ENCODE measurements at regions not wholly inside any gene's neighbourhood (a gene's known extent, or its start where the extent isn't known, plus 50 kb on each side); places are given as distances from the start of the nearest gene placed in this dataset.

DNA sequence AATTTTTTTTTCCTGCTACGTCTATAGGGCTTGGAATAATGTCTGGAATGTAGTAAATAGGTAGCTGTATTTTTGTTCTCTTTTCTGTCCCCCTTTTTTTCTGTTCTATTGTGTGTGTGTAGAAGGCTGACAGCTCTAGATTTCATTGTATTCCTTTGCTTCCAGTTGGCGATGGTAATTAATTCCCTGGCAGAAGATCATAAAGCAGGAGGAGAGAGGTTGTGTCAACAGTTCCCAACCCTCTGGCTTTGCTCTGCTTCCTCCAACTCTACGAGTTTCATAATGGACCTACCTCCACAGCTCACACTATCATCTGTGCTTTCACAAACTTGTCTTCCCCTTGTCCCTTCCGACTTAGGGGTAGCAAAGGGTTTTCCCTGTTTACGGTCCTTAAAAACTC is 117.9 kb upstream of the CDH18 start:
- peak; percentile 69 for DNase-seq

DNA sequence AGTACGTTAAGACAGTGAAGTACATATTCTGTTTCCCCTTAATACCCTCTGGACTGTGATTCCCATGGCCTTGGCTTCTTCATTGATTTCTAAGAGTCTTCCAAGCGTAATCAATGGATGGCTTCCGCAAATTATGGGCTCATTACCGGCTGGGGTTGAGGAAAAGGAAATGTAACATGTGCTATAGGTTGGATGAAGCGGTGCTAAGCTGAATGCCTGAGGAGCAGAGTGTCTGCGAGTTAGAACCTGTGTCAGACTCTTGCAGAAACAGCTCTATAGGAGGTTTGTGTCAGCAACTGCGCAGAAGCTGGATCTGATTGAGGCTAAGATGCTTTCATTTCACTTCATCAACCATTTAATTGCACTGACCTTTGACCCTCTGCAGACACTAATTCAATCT is 114.3 kb upstream of the CDH18 start:
- no peak for DNase-seq

DNA sequence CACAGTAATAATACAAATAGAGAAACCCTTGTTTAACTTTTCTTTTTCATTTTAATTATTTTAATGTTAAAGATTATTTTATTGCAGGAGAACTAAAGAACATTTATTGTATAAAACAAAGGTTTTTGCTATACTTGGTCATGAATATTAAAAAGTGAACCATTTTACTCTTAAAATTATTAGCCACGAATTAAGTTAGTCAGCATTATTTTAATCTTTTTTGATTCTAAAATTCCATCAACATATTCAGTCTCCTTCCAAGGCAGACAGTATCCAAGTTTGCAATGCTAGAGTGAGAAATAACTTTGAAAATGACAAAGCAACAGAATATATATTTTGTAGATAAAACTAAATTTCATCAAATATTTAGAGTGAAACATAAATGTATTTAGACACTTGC is 110.7 kb upstream of the CDH18 start:
- DNase-seq: no peak

DNA sequence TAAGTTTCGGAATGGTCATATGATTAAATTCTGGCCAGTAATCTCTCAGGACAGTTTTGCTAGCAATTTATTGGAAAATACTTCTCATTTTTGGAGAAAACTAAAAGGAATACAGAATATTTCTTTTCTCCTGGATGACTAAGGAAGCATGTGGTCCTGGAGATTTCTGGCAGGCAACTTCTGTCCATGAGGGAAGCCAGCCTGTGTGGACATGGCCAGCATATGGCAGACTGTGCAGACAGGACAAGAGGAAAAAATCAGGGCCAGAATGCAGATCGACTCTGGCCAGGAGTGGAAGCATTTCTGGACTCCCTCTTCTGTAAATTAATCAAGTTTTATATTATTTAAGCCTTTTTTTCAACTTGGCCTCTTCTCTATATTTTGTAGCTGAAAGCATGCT is 100.4 kb upstream of the CDH18 start:
- no peak for DNase-seq

DNA sequence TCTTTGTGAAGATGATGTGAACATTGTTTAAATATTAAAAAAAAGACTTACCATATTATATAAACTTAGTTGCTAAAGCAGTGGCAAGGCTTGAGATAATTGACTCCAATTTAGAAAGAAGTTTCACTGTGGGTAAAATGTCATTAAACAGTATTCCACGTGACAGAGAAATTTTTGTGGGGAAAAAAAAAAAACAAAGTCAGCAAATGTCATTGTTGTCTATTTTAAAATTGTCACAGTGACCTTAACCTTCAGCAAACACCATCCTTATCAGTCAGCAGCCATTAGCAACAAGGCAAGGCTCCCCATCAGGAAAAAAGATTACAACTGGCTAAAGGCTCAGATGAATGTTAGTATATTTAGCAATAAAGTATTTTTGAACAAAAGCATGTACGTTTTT is 99.3 kb upstream of the CDH18 start:
- DNase-seq: no peak

DNA sequence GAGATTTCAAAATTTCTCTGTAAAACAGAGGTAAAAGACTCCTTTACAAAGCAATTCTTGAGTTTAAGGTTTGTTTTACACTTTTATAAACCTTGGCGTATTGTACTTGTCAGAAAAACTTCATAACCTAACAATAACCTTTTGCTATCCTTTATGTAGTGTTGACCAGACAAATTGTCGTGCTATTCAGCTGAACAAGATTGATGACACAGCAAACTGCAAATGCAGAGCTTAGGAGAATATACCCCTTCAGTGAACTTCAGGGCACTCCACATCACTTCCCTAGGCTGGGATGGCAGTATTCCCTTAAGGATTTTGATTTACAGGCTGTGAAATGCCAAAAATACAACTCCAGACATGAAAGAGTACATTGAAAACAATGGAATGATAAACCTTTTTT is 89.2 kb upstream of the CDH18 start:
- DNase-seq: no peak

DNA sequence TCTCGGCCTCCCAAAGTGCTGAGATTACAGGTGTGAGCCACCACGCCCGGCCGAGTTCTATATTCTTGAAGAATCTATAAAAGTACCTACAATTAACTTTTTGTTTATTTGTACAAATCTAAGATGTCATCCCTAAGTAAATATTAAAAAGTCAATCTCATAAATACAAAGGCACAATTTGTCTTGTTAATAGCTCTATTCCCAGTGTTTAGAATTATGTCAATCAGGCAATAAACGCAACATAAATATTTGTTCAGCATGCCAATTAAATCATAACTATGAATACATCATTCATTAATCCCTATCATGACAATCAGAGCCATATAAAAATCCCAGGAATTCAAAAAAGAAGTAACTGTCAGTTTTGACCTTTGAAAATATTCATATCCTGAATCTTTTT is 68.9 kb upstream of the CDH18 start:
- no peak for DNase-seq

DNA sequence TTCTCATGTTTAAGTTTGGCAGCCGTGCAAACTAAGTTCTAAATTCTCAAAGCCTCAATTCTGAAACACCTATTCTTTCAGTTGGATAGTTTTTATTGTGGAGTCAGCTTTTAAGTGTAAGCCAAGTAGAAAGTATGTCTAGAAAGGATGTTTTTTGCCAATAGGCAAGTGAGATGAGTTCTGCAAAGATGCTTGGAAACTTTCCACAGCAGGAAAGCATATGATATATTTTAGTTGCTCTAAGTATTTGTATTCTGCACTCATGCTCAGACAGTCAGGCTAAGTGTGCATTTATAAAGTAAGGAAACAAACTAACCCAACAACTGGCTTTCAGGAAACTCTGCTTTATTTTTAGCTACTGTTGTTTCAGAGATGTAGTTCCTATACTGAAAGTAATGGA is 67.3 kb upstream of the CDH18 start:
- no peak for DNase-seq

DNA sequence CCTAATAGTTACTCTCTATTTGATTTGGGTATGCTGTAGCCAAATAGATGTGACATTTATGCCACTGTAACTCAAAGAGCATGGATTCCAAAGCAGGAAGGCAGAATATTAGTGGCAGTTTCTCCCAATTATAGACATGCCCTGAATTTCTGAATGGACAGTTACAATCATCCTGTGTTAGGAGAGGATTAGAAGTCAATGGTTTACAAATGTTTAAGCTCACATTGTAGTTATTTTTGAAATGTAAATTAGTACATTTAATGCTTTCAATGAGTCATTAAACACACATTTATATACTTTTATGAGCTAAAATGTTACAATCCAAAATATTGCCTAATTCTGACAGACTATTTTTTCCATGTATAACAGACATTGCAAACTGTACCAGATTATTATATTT is 62.3 kb upstream of the CDH18 start:
- no peak for DNase-seq

DNA sequence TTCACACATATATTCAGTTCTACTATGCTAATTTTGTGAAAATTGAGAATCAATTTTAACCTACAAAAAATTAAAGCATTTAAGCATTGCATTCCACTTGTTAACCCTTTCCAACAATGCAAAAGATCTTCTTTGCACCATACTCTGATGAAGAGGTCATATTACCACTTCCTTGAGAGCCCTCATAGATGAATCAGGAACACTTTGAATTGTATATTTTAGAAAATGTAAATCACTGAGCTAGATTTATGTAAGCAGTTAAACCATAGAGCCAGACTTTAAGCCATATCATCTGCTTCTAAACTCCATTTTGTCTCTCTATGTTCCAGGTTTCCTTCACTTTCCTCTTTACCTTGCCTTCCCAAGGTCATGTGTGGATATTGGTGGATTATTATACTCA is 56.5 kb upstream of the CDH18 start:
- no peak for DNase-seq

DNA sequence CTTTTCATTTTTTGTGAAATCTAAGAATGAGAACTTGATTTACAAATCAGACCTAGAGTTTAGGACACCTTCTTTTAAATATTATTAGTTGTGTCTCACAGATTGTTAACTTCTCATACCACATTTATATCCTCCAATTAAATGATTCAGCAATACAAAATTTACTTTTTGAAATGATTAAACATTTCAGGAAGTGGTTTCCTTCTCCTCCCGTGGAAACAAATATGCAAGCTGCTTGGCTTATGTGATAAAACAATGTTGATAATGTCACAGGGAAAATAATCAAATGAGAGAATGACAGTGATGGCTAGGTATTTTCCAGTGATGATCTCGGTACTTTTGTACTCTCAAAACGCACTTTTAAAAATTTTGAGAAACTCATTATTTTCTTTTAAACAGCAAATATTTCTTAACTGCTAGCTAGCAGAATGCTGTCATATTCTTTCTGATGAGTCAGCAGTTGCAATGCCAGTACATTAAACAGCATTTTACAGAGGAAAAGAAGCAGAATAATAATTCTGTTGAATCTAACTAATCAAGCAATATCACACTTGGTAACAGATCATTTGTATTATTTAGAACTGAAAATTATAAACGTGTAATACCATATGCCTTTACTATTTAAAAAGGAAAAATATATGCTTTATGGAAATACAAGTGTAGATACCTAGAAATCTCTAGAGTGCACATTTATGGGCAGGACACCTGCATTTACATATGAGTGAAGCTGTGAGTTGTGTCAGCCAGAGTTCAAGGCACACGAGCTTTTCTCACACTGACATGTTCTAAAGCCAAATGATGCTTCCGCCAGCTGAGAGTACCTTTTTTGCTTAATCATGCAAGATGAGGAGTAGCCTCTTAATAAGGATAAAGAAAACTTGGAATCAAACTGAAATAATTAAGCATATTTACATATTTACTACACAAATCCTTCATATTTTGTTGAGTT is 53.6 kb upstream of the CDH18 start:
- no peak for DNase-seq

DNA sequence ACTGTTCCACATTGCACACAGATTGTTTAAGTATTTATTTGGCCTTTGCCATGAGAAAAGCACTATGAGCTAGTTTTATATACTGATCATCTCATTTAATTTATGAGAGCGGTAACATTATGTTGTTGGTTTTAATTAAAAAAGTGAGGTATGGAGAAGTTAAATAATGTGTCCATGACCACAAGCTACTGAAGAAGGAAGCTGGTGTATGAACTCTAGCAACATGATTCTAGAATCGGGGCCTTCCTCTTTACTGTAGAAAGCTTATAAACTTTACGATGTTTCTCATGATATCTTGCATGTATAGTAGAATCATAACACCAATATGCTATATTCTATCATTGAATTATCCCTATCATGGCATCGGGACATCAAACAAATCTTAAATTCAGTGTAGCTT is 52.9 kb upstream of the CDH18 start:
- no peak for DNase-seq
